ENCODE measurements at regions not wholly inside any gene's neighbourhood (a gene's known extent, or its start where the extent isn't known, plus 50 kb on each side); places are given as distances from the start of the nearest gene placed in this dataset.
"Not testable (repeated sequence)": the region's sequence is repeated elsewhere in the genome, so short reads cannot be mapped to it uniquely, and the experiment has no call there.

DNA sequence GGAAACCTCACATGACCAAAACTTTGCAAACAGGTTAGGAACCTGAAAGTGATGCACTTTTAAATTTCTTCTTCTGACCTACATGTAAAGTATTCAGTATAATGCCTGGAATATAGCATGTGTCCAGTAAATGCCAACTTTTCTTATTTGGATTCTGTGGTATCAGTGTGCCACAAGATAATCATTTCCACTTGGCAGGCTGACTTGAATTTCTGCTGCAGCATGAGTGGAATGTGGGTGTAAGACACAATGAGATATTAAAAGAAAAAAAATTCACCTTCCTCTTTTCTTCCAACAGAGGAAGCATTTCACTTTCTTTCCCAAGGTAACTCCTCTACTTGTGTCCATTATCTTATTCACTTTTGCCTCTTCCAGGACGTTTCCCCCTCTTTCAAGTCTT lies 141.9 kb upstream of the PRKD1 start:
- TF ChIP-seq, protein P1, sequence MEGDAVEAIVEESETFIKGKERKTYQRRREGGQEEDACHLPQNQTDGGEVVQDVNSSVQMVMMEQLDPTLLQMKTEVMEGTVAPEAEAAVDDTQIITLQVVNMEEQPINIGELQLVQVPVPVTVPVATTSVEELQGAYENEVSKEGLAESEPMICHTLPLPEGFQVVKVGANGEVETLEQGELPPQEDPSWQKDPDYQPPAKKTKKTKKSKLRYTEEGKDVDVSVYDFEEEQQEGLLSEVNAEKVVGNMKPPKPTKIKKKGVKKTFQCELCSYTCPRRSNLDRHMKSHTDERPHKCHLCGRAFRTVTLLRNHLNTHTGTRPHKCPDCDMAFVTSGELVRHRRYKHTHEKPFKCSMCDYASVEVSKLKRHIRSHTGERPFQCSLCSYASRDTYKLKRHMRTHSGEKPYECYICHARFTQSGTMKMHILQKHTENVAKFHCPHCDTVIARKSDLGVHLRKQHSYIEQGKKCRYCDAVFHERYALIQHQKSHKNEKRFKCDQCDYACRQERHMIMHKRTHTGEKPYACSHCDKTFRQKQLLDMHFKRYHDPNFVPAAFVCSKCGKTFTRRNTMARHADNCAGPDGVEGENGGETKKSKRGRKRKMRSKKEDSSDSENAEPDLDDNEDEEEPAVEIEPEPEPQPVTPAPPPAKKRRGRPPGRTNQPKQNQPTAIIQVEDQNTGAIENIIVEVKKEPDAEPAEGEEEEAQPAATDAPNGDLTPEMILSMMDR (conservative IDR thresholded peaks at IDR 0.05) = no peak
- no peak overlapping the region for H3K4me3 Mint-ChIP-seq
- H3K9ac ChIP-seq (ENCODE audit: extremely low read depth, insufficient read length, low read length) = no peak overlapping the region
- H3K9me3 Mint-ChIP-seq = peaks cover 40 to 41% of the 10 kb centered on the region in 2 experiments
- H3K79me2 ChIP-seq (ENCODE audit: insufficient read depth, low read length) = no peaks in the 10 kb centered on the region
- 100% methylated on average over 1 of the region's 1 CpG for WGBS (ENCODE audit: extremely low coverage, insufficient read length, low lambda C conversion rate)
- H4K91ac ChIP-seq (ENCODE audit: insufficient read length, low read depth, low read length) = no peak overlapping the region
- H3K36me3 Mint-ChIP-seq (ENCODE audit: insufficient read depth in 1 of 3, low read depth in 3 of 3) = peaks cover 8 to 29% (median 18%) of the 10 kb centered on the region in 3 experiments
- no peak overlapping the region for H4K8ac ChIP-seq (replicated peaks; ENCODE audit: insufficient read length, low read depth, low read length)
- H3K56ac ChIP-seq (ENCODE audit: insufficient read length, low read depth, low read length) = no peak overlapping the region
- no peaks in the 10 kb centered on the region for H3K23me2 ChIP-seq (ENCODE audit: insufficient read length, low read depth, low read length, poor library complexity, severe bottlenecking)
- no peak overlapping the region for H3K14ac ChIP-seq (ENCODE audit: insufficient read depth, low read length)
- H4K20me1 ChIP-seq (ENCODE audit: control insufficient read depth, insufficient read depth, insufficient read length) = no peaks in the 10 kb centered on the region
- no peak overlapping the region for H3K27ac Mint-ChIP-seq
- no peak overlapping the region for H3T11ph ChIP-seq (ENCODE audit: low read length)
- no peak overlapping the region for H3K4me2 ChIP-seq (ENCODE audit: insufficient read depth, insufficient read length, low read length)
- no peak overlapping the region for H3K27ac ChIP-seq (ENCODE audit: insufficient read length, low read depth, low read length)
- H3K4me1 ChIP-seq (ENCODE audit: insufficient read depth, low read length) = no peaks in the 10 kb centered on the region
- H3K4me1 Mint-ChIP-seq = no peaks in the 10 kb centered on the region
- DNase-seq = no peak
- peaks cover 5% of the 10 kb centered on the region for H3K9me3 ChIP-seq (ENCODE audit: control insufficient read depth, low read depth, low read length)
- H3K79me1 ChIP-seq (ENCODE audit: insufficient read depth, low read depth, low read length, poor library complexity, severe bottlenecking) = no peaks in the 10 kb centered on the region
- no peak overlapping the region for H2BK12ac ChIP-seq (ENCODE audit: insufficient read length, low read depth, low read length)
- H3K27me3 ChIP-seq (ENCODE audit: insufficient read depth, low read length) = no peaks in the 10 kb centered on the region
- no peak overlapping the region for H2AK5ac ChIP-seq (ENCODE audit: insufficient read length, low read length)
- H2BK120ac ChIP-seq (ENCODE audit: low read depth, low read length, poor library complexity, severe bottlenecking) = no peak overlapping the region
- H3K27me3 Mint-ChIP-seq (ENCODE audit: low read depth) = peaks cover 2% of the 10 kb centered on the region; the same call in 1 of the 2 replicates
- no peak overlapping the region for H2BK15ac ChIP-seq (ENCODE audit: low read depth, low read length)
- H2BK5ac ChIP-seq (ENCODE audit: insufficient read length, low read length) = no peak overlapping the region
- no peak overlapping the region for H2AFZ ChIP-seq (ENCODE audit: low read length)
- H2BK20ac ChIP-seq (ENCODE audit: low read depth, low read length, poor library complexity, severe bottlenecking) = no peak overlapping the region
- H3K23ac ChIP-seq (ENCODE audit: insufficient read length, low read depth, low read length) = no peak overlapping the region
- H3K4ac ChIP-seq (ENCODE audit: low read depth, low read length) = no peak overlapping the region
- no peak overlapping the region for H3K18ac ChIP-seq (ENCODE audit: insufficient read length, low read depth, low read length)
- H4K5ac ChIP-seq (ENCODE audit: insufficient read length, low read depth, low read length) = no peak overlapping the region

DNA sequence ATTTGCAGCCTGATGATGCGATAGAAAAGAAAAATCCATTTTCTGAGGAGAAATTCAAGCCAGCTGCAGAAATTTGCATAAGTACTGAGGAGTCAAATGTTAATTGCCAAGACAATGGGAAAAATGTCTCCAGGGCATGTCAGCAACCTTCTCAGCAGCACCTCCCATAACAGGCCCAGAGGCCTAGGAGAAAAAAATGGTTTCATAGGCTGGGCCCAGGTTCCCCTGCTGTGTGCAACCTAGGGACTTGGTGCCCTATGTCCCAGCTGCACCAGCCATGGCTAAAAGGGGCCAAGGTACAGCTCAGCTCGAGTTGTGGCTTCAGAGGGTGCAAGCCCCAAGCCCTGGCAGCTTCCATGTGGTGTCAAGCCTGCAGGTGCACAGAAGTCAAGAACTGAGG lies 144.8 kb upstream of the PRKD1 start:
- H3K56ac ChIP-seq (ENCODE audit: insufficient read length, low read depth, low read length); H2BK20ac ChIP-seq (ENCODE audit: low read depth, low read length, poor library complexity, severe bottlenecking); H3K18ac ChIP-seq (ENCODE audit: insufficient read length, low read depth, low read length); H3K4me2 ChIP-seq (ENCODE audit: insufficient read depth, insufficient read length, low read length); H4K91ac ChIP-seq (ENCODE audit: insufficient read length, low read depth, low read length); H4K5ac ChIP-seq (ENCODE audit: insufficient read length, low read depth, low read length); H2AK5ac ChIP-seq (ENCODE audit: insufficient read length, low read length); H3K79me2 ChIP-seq (ENCODE audit: insufficient read depth, low read length); H4K20me1 ChIP-seq (ENCODE audit: control insufficient read depth, insufficient read depth, insufficient read length); H3K4ac ChIP-seq (ENCODE audit: low read depth, low read length); H3K4me1 ChIP-seq (ENCODE audit: insufficient read depth, low read length); H3K9ac ChIP-seq (ENCODE audit: extremely low read depth, insufficient read length, low read length); H4K8ac ChIP-seq (replicated peaks; ENCODE audit: insufficient read length, low read depth, low read length); H2BK120ac ChIP-seq (ENCODE audit: low read depth, low read length, poor library complexity, severe bottlenecking); H2BK15ac ChIP-seq (ENCODE audit: low read depth, low read length); H3K27me3 ChIP-seq (ENCODE audit: insufficient read depth, low read length); H3T11ph ChIP-seq (ENCODE audit: low read length); H3K23ac ChIP-seq (ENCODE audit: insufficient read length, low read depth, low read length); H3K4me3 Mint-ChIP-seq; H3K27me3 Mint-ChIP-seq (ENCODE audit: low read depth); H2BK12ac ChIP-seq (ENCODE audit: insufficient read length, low read depth, low read length); DNase-seq; H3K27ac Mint-ChIP-seq; H3K14ac ChIP-seq (ENCODE audit: insufficient read depth, low read length); H2BK5ac ChIP-seq (ENCODE audit: insufficient read length, low read length); H3K9me3 ChIP-seq (ENCODE audit: control insufficient read depth, low read depth, low read length); H2AFZ ChIP-seq (ENCODE audit: low read length); H3K27ac ChIP-seq (ENCODE audit: insufficient read length, low read depth, low read length); H3K79me1 ChIP-seq (ENCODE audit: insufficient read depth, low read depth, low read length, poor library complexity, severe bottlenecking); H3K4me1 Mint-ChIP-seq; H3K23me2 ChIP-seq (ENCODE audit: insufficient read length, low read depth, low read length, poor library complexity, severe bottlenecking): not testable (repeated sequence)
- H3K36me3 Mint-ChIP-seq (ENCODE audit: insufficient read depth in 1 of 3, low read depth in 3 of 3) = peaks cover 10 to 29% (median 19%) of the 10 kb centered on the region in 3 experiments
- H3K9me3 Mint-ChIP-seq = peaks cover 35 to 37% of the 10 kb centered on the region in 2 experiments
- no CpG with 5 or more reads among the region's 2 CpGs for WGBS (ENCODE audit: extremely low coverage, insufficient read length, low lambda C conversion rate)

All from H9 (cell line).